Bronchial epithelial cell (primary cell): ENCODE measurements at regions not wholly inside any gene's neighbourhood (a gene's known extent, or its start where the extent isn't known, plus 50 kb on each side); places are given as distances from the start of the nearest gene placed in this dataset.

ENCODE experiments used
- DNase-seq: peaks from one replicate; pipeline ENCODE4 v3.0.0-alpha.2; 2010; ENCODE audit warnings: low read depth
- FAIRE-seq: peaks from 2 replicates; lab custom pipeline; 2011; peaks lifted over from hg19 to GRCh38; lab: Jason Lieb, UNC
- H3K27me3 ChIP-seq: 2 replicates; pipeline ENCODE4 v1.5.1; 2011; ENCODE audit warnings: low read length; ENCODE audit not compliant: control insufficient read depth, insufficient read depth
- H3K36me3 ChIP-seq: 2 replicates; pipeline ENCODE4 v1.5.1; 2011; ENCODE audit warnings: low read length; ENCODE audit not compliant: control insufficient read depth, insufficient read depth
- H3K4me3 ChIP-seq: 2 replicates; pipeline ENCODE4 v1.5.1; 2011; ENCODE audit warnings: mild to moderate bottlenecking, low read depth, low read length, control low read depth
- TF ChIP-seq, protein P1 (sequence below): IDR thresholded peaks from 2 replicates; pipeline ENCODE4 v1.5.1; 2011; ENCODE audit warnings: mild to moderate bottlenecking, moderate library complexity, low read length, control low read depth, inconsistent platforms; ENCODE audit not compliant: insufficient read depth, severe bottlenecking

DNA sequence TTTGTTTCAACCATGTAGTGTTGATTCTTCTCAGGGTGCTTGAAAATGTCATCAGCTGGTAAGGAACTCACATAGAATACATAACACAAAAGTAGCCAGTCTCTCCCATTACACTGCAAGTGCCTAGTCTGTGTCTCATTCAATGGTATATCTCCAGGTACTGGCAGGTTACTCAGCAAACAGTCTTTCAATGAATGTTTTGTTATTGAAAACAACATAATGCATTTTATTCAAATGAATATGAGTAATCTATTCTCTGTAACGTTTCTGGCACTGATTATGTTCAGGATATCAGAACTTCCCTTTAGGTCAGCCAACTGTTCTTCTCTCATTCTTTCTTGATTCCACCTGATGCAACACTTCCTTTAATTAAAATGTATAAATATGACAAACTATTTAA, 68.0 kb upstream of the SLITRK1 start:
- TF ChIP-seq, protein P1, sequence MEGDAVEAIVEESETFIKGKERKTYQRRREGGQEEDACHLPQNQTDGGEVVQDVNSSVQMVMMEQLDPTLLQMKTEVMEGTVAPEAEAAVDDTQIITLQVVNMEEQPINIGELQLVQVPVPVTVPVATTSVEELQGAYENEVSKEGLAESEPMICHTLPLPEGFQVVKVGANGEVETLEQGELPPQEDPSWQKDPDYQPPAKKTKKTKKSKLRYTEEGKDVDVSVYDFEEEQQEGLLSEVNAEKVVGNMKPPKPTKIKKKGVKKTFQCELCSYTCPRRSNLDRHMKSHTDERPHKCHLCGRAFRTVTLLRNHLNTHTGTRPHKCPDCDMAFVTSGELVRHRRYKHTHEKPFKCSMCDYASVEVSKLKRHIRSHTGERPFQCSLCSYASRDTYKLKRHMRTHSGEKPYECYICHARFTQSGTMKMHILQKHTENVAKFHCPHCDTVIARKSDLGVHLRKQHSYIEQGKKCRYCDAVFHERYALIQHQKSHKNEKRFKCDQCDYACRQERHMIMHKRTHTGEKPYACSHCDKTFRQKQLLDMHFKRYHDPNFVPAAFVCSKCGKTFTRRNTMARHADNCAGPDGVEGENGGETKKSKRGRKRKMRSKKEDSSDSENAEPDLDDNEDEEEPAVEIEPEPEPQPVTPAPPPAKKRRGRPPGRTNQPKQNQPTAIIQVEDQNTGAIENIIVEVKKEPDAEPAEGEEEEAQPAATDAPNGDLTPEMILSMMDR = no peak
- H3K27me3 ChIP-seq = no peaks in the 10 kb centered on the region
- FAIRE-seq (no peak), DNase-seq (peak; percentile 55)
- no peak overlapping the region for H3K4me3 ChIP-seq
- no peaks in the 10 kb centered on the region for H3K36me3 ChIP-seq

DNA sequence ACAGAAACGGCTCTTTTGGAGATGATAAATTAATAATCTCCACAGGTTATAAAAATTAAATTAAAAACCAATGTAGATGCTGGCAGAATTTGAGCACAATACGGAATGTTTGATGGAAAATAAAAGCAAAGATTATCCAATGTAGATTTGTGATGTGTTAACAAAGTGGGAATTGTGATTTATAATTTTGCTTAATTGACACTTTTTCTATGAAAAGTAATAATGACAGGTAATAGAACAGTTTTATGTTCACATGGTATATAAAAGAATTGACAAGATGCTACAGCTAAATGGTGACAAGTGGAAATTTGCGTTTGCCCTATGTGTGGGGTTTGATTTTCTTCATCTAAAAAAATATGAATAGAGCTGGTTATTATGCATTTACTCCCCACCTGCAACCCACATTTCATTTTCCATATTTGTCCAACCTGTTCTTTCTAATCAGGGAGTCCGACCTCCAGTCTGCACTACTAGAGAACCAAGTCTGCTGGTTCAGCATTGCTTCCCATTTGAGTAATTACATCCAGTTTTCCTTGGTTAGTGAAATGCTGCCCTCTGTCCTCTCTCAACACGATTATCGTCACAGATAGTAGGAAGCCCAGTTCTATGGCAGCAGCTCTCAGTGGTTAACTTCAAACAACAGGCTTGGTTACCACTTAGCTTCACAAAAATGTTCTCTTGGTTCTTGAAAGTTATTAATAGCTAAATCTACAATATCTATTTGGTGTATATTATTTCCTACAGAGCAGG, 61.4 kb upstream of the SLITRK1 start:
- H3K4me3 ChIP-seq = no peak overlapping the region
- no peak for FAIRE-seq
- H3K27me3 ChIP-seq = no peaks in the 10 kb centered on the region
- no peak for DNase-seq
- TF ChIP-seq, protein P1 = no peak
- no peaks in the 10 kb centered on the region for H3K36me3 ChIP-seq

DNA sequence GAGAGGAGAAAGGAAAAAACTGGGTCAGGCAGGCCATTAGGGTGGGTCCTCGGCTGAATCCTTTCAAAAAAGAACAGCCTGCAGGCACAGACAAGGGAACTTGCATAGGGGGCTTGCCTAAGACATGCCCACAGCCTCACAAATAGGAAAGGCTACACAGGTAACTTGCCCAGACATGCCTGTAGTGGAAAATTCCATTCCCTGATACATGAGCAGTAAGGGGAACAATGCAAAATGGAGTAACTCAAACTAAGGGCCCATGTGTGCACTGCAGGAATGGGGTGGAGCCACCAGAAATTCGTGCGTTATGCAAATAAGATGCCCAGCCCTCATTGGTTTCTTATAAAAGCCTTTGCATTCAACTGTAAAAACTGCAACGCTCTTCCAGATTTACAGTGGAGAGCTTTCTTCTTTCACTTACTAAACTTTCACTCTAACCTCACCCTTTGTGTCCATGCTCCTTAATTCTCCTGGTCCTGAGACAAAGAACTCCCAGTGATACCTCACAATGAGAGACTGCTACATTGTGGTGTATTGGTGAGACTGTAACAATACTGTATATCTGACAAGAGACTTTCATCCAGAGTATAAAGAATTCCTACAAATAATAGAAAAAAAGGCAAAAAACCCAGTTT, 59.5 kb upstream of the SLITRK1 start:
- TF ChIP-seq, protein P1 = no peak
- H3K27me3 ChIP-seq = no peaks in the 10 kb centered on the region
- DNase-seq (peak; percentile 92), FAIRE-seq (no peak)
- H3K36me3 ChIP-seq = no peaks in the 10 kb centered on the region
- no peak overlapping the region for H3K4me3 ChIP-seq

DNA sequence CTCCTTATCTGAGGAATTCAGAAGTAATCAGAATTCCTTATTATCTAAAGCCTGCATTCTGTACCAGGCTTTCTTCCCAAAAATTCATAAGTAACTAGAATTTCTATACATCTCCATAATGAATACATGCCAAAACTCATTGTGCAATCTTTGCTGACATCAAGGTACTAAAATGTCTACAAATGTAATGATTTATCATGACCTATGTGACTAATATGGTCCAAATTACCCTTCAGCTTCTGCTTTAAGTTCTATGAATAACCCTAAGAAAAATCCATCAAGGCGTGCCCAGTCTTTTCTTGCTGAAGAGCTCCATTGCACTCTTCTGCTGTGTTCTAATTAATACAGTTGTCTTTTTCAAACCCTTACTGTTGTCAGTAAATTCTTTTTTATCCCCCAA, 58.5 kb upstream of the SLITRK1 start:
- no peaks in the 10 kb centered on the region for H3K36me3 ChIP-seq
- no peak for FAIRE-seq
- TF ChIP-seq, protein P1 = no peak
- no peaks in the 10 kb centered on the region for H3K27me3 ChIP-seq
- DNase-seq = peak; percentile 93
- no peak overlapping the region for H3K4me3 ChIP-seq

DNA sequence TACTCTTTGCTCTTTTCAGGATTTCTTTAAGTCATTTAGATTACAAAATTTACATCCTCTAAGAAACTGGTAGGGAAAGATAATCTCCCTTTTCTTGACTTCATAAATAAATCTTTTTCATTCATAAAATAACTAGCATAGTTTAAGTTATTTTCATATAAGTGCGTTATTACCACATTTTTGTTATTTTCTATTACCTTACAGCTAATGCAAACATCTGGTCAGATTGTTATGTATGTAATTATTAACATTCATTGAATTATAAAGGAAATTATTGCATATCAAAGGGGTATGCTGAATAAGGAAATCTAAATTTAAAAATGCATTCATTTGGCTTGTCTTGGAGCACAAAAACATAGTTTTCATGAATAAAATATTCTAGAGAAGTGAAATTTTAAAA, 55.3 kb upstream of the SLITRK1 start:
- Histone ChIP-seq H3K36me3 (no peaks in the 10 kb centered on the region), H3K27me3 (no peaks in the 10 kb centered on the region), H3K4me3 (no peak overlapping the region)
- TF ChIP-seq, protein P1 = no peak
- FAIRE-seq (no peak), DNase-seq (no peak)
